CD4-positive, alpha-beta T cell (primary cell): ENCODE measurements at regions not wholly inside any gene's neighbourhood (a gene's known extent, or its start where the extent isn't known, plus 50 kb on each side); places are given as distances from the start of the nearest gene placed in this dataset.

ENCODE experiments used
- ATAC-seq: fragments of 200-7000 bp; cut with Tn5 transposase; one replicate; pipeline ENCODE4 v1.10.0; 2022; ENCODE audit warnings: mild to moderate bottlenecking; ENCODE audit not compliant: poor library complexity
- CTCF ChIA-PET: fragments of 350-600 bp; sonication (Branson Sonifier 250); formaldehyde crosslinking; loops from one replicate; lab custom pipeline; 2021; ENCODE audit warnings: antibody characterized with exemption, inconsistent platforms; lab: Charles Lee
- POLR2A ChIA-PET: fragments of 350-600 bp; sonication (Branson Sonifier 250); formaldehyde crosslinking; loops from one replicate; lab custom pipeline; 2021; ENCODE audit warnings: antibody characterized with exemption, inconsistent platforms; lab: Charles Lee
- DNase-seq, 14 experiments: peaks; one replicate each; pipeline ENCODE4 v3.0.0-alpha.2; 2013 to 2020; ENCODE audit warnings: mixed read lengths in 2 of 14
- H3K27ac ChIP-seq, 2 donors: one replicate each; pipeline versions ENCODE4 v1.5.1 to v1.7.0; 2013; ENCODE audit warnings: low read length in 2 of 2, low read depth in 1 of 2, mild to moderate bottlenecking in 1 of 2
- H3K27me3 ChIP-seq, 2 experiments: 1 replicate in 1 of 2; 2 replicates in 1 of 2; pipeline versions ENCODE4 v1.6.1 to v1.7.0; 2013; ENCODE audit warnings: low read length in 2 of 2, control low read depth in 1 of 2, mild to moderate bottlenecking in 1 of 2, moderate library complexity in 1 of 2; ENCODE audit not compliant: insufficient read depth in 2 of 2, control insufficient read depth in 1 of 2
- H3K36me3 ChIP-seq: one replicate; pipeline ENCODE4 v1.6.1; 2013; ENCODE audit warnings: low read length, control low read depth; ENCODE audit not compliant: insufficient read depth
- H3K4me1 ChIP-seq: one replicate; pipeline ENCODE4 v1.6.1; 2013; ENCODE audit warnings: low read length, control low read depth; ENCODE audit not compliant: insufficient read depth
- H3K4me3 ChIP-seq: one replicate; pipeline ENCODE4 v1.5.1; 2013; ENCODE audit warnings: mild to moderate bottlenecking, low read length, moderate library complexity
- H3K9me3 ChIP-seq, 2 experiments: 1 replicate in 1 of 2; 2 replicates in 1 of 2; pipeline versions ENCODE4 v1.6.1 to v1.7.0; 2013; ENCODE audit warnings: low read length in 2 of 2, mild to moderate bottlenecking in 2 of 2, control low read depth in 1 of 2, moderate library complexity in 1 of 2; ENCODE audit not compliant: control insufficient read depth in 1 of 2, insufficient read depth in 1 of 2
- H3K27ac Mint-ChIP-seq: one replicate; pipeline ENCODE4 v1.8.0; 2020; ENCODE audit warnings: mixed read lengths
- H3K27me3 Mint-ChIP-seq: one replicate; pipeline ENCODE4 v1.8.0; 2021; ENCODE audit warnings: mixed read lengths
- H3K36me3 Mint-ChIP-seq: one replicate; pipeline ENCODE4 v1.8.0; 2021; ENCODE audit warnings: low read depth, mixed read lengths
- H3K4me1 Mint-ChIP-seq: one replicate; pipeline ENCODE4 v1.8.0; 2021; ENCODE audit warnings: low read depth, mixed read lengths
- H3K4me3 Mint-ChIP-seq: one replicate; pipeline ENCODE4 v1.8.0; 2020; ENCODE audit warnings: mild to moderate bottlenecking, mixed read lengths
- H3K9me3 Mint-ChIP-seq: one replicate; pipeline ENCODE4 v1.8.0; 2020; ENCODE audit warnings: mixed read lengths
- intact Hi-C, 2 experiments: fragments of 100-400 bp; cut with DNase I in 1 of 2; cut with micrococcal nuclease in 1 of 2; formaldehyde crosslinking; loops; one replicate each; pipeline versions ENCODE4 v1.15.1 to v1.9.0; 2023 to 2025; cut with DNase I, micrococcal nuclease
- TF ChIP-seq, protein P1 (sequence below): fragments of 200-600 bp; IDR thresholded peaks from one replicate; pipeline ENCODE4 v1.8.0; 2022; ENCODE audit warnings: antibody characterized with exemption, mild to moderate bottlenecking

DNA sequence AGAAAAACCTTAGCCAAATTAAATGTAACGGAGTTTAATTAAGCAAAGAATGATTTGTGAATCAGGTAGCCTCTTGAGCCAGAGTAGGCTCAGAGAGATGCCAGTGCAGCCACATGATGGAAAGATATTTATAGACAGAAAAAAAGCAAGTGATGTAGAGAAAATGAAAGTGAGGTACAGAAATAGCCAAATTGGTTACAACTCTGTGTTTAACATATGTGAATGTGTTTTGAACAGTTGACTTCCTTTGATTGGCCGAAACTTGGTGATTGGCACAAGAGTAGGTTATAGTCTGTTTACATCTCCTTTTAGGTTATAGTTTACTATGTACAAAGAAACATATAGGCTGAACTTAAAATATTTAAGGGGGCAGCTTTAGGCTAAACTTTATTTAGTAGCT, 459.9 kb upstream of the BOD1L1 start:
- no peak for ATAC-seq
- no peaks in the 10 kb centered on the region for H3K36me3 ChIP-seq
- no peak overlapping the region for H3K4me3 ChIP-seq
- no peaks in the 10 kb centered on the region for H3K4me1 ChIP-seq
- Mint-ChIP-seq H3K27me3 (no peaks in the 10 kb centered on the region), H3K4me1 (no peaks in the 10 kb centered on the region), H3K9me3 (no peaks in the 10 kb centered on the region), H3K27ac (no peak overlapping the region), H3K4me3 (no peak overlapping the region), H3K36me3 (no peaks in the 10 kb centered on the region)
- no peak for DNase-seq
- H3K27me3 ChIP-seq = no peaks in the 10 kb centered on the region
- CTCF ChIA-PET = no interaction called here
- TF ChIP-seq, protein P1, sequence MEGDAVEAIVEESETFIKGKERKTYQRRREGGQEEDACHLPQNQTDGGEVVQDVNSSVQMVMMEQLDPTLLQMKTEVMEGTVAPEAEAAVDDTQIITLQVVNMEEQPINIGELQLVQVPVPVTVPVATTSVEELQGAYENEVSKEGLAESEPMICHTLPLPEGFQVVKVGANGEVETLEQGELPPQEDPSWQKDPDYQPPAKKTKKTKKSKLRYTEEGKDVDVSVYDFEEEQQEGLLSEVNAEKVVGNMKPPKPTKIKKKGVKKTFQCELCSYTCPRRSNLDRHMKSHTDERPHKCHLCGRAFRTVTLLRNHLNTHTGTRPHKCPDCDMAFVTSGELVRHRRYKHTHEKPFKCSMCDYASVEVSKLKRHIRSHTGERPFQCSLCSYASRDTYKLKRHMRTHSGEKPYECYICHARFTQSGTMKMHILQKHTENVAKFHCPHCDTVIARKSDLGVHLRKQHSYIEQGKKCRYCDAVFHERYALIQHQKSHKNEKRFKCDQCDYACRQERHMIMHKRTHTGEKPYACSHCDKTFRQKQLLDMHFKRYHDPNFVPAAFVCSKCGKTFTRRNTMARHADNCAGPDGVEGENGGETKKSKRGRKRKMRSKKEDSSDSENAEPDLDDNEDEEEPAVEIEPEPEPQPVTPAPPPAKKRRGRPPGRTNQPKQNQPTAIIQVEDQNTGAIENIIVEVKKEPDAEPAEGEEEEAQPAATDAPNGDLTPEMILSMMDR = no peak
- H3K27ac ChIP-seq = no peak overlapping the region
- POLR2A ChIA-PET = no interaction called here
- intact Hi-C loops = no loop called here
- H3K9me3 ChIP-seq = no peaks in the 10 kb centered on the region

DNA sequence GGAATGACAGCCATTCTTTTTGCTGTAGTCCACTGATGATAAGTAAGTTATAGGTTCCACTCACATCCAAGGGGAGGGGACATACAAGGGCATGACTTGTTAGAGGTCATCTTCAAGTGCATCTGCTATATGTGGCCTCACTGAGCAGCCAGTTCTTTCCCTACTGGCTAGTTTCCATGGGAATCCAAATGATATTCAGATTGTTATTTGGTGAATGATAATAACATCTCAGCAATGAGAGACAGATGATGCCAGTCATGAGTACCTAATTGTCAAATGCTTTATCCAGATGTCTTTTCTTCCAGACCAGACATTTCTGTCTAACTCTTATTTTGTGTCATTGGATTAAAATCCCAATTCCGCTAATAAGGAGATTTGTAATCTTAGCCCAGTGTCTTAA, 460.4 kb upstream of the BOD1L1 start:
- POLR2A ChIA-PET = no interaction called here
- H3K9me3 Mint-ChIP-seq = no peaks in the 10 kb centered on the region

DNA sequence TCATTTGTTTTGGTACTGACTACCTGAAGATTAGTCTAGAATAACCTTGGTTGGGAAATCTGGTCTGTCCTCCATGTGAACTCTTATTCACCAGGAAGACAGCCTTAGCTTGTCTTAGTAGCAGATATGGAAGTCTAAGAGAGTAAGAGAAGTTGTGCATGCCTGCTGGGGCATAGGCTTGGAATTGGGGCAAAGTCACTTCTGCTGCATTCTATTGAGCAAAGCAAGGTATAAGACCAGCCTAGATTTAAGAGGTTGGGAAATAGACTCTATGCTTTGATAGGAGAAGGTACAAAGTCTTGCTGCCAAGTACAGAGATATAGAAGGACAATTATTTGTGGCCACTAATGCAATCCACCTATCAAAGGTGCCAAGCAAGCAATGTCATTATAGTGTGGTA, 464.0 kb upstream of the BOD1L1 start:
- Histone ChIP-seq H3K4me3 (no peak overlapping the region), H3K9me3 (no peaks in the 10 kb centered on the region), H3K27ac (no peak overlapping the region), H3K36me3 (no peaks in the 10 kb centered on the region), H3K27me3 (no peaks in the 10 kb centered on the region), H3K4me1 (no peaks in the 10 kb centered on the region)
- no peaks in the 10 kb centered on the region for H3K9me3 Mint-ChIP-seq
- DNase-seq (no peak), ATAC-seq (no peak)
- H3K27ac Mint-ChIP-seq = no peak overlapping the region
- POLR2A ChIA-PET = no interaction called here
- TF ChIP-seq, protein P1 = no peak
- no peaks in the 10 kb centered on the region for H3K27me3 Mint-ChIP-seq
- H3K4me3 Mint-ChIP-seq = no peak overlapping the region
- intact Hi-C loops = no loop called here
- no peaks in the 10 kb centered on the region for H3K4me1 Mint-ChIP-seq
- CTCF ChIA-PET = no interaction called here
- H3K36me3 Mint-ChIP-seq = no peaks in the 10 kb centered on the region

More for the DNA sequence above, 460.4 kb upstream of the BOD1L1 start:
- no peak for ATAC-seq
- no peaks in the 10 kb centered on the region for H3K36me3 ChIP-seq
- no peaks in the 10 kb centered on the region for H3K9me3 ChIP-seq
- H3K4me1 ChIP-seq = no peaks in the 10 kb centered on the region
- H3K4me3 Mint-ChIP-seq = no peak overlapping the region
- H3K36me3 Mint-ChIP-seq = no peaks in the 10 kb centered on the region
- H3K27ac ChIP-seq = no peak overlapping the region
- no peak overlapping the region for H3K27ac Mint-ChIP-seq
- H3K27me3 Mint-ChIP-seq = no peaks in the 10 kb centered on the region
- no peaks in the 10 kb centered on the region for H3K4me1 Mint-ChIP-seq
- TF ChIP-seq, protein P1 = no peak
- intact Hi-C loops = no loop called here
- H3K27me3 ChIP-seq = no peaks in the 10 kb centered on the region
- H3K4me3 ChIP-seq = no peak overlapping the region
- DNase-seq = no peak
- CTCF ChIA-PET = no interaction called here
